ENCODE measurements at regions not wholly inside any gene's neighbourhood (a gene's known extent, or its start where the extent isn't known, plus 50 kb on each side); places are given as distances from the start of the nearest gene placed in this dataset.

GRCh38 chr7:81445462-81445861 is 324.4 kb downstream of the HGF start:
- TF ChIP-seq RFX5 (IDR thresholded peaks at IDR 0.05) (no peak), EP300 (IDR thresholded peaks at IDR 0.05) (no peak), CEBPB (IDR thresholded peaks at IDR 0.05) (no peak), FOSL2 (IDR thresholded peaks at IDR 0.05) (no peak), FOSL2 (CRISPR knock-in tag; IDR thresholded peaks at IDR 0.05) (no peak), CTCF (IDR thresholded peaks at IDR 0.05) (no peak), POLR2A (IDR thresholded peaks at IDR 0.05; ENCODE audit: low read length) (no peak), MAFK (IDR thresholded peaks at IDR 0.05; ENCODE audit: partially characterized antibody) (no peak), CHD4 (IDR thresholded peaks at IDR 0.05; ENCODE audit: borderline replicate concordance) (no peak), ZFP36 (IDR thresholded peaks at IDR 0.05; ENCODE audit: borderline replicate concordance, partially characterized antibody) (no peak), REST (IDR thresholded peaks at IDR 0.05) (no peak), PBX3 (IDR thresholded peaks at IDR 0.05) (no peak), ELK1 (IDR thresholded peaks at IDR 0.05; ENCODE audit: low read depth, low read length) (no peak), RNF2 (IDR thresholded peaks at IDR 0.05; ENCODE audit: borderline replicate concordance, low read depth) (no peak)
